HG03139 (cell line): ENCODE measurements at regions not wholly inside any gene's neighbourhood (a gene's known extent, or its start where the extent isn't known, plus 50 kb on each side); places are given as distances from the start of the nearest gene placed in this dataset.
"Not testable (repeated sequence)": the region's sequence is repeated elsewhere in the genome, so short reads cannot be mapped to it uniquely, and the experiment has no call there.

Source experiments
- ATAC-seq: cut with Tn5 transposase; IDR thresholded peaks from one replicate; pipeline ENCODE4 v1.9.1; 2021; ENCODE audit not compliant: unreplicated experiment

- no peak for ATAC-seq
Measured at GRCh38 chr12:96085475-96085874, 50.1 kb upstream of the LTA4H start.

- not testable (repeated sequence) for ATAC-seq
Measured at GRCh38 chr12:96086190-96086589, 50.8 kb upstream of the LTA4H start.

- no peak for ATAC-seq
Measured at GRCh38 chr12:96091833-96092232, 56.4 kb upstream of the LTA4H start.

- ATAC-seq: no peak
Measured at GRCh38 chr12:96093543-96094196, 58.3 kb upstream of the LTA4H start.

GRCh38 chr12:96094201-96094600, 58.8 kb upstream of the LTA4H start:
- no peak for ATAC-seq

GRCh38 chr12:96098631-96099030, 63.2 kb upstream of the LTA4H start:
- ATAC-seq: no peak

- no peak for ATAC-seq
Measured at GRCh38 chr12:96099421-96099820, 64.0 kb upstream of the LTA4H start.

- no peak for ATAC-seq
Measured at GRCh38 chr12:96099986-96100385, 64.6 kb upstream of the LTA4H start.

- ATAC-seq: no peak
Measured at GRCh38 chr12:96101806-96102205, 66.4 kb upstream of the LTA4H start.

- no peak for ATAC-seq
Measured at GRCh38 chr12:96103067-96103644, 67.8 kb upstream of the LTA4H start.

GRCh38 chr12:96104566-96104965, 69.2 kb upstream of the LTA4H start:
- no peak for ATAC-seq

GRCh38 chr12:96106137-96106536, 70.8 kb upstream of the LTA4H start:
- no peak for ATAC-seq

- no peak for ATAC-seq
Measured at GRCh38 chr12:96107236-96107635, 71.8 kb upstream of the LTA4H start.

GRCh38 chr12:96108321-96108720, 72.9 kb upstream of the LTA4H start:
- no peak for ATAC-seq

- ATAC-seq: not testable (repeated sequence)
Measured at GRCh38 chr12:96108941-96109340, 73.6 kb upstream of the LTA4H start.

GRCh38 chr12:96112733-96113132, 77.3 kb upstream of the LTA4H start:
- ATAC-seq: no peak

GRCh38 chr12:96117460-96117859, 76.7 kb upstream of the ELK3 start:
- no peak for ATAC-seq

GRCh38 chr12:96120359-96121100, 73.6 kb upstream of the ELK3 start:
- ATAC-seq: peak; percentile 90

GRCh38 chr12:96121271-96121711, 72.9 kb upstream of the ELK3 start:
- ATAC-seq: peak; percentile 48

GRCh38 chr12:96128292-96128691, 65.9 kb upstream of the ELK3 start:
- ATAC-seq: not testable (repeated sequence)

- no peak for ATAC-seq
Measured at GRCh38 chr12:96130396-96131059, 63.6 kb upstream of the ELK3 start.
